PC-9 (cell line): ENCODE measurements at regions not wholly inside any gene's neighbourhood (a gene's known extent, or its start where the extent isn't known, plus 50 kb on each side); places are given as distances from the start of the nearest gene placed in this dataset.

Experiments used
- BruUV-seq: library from RNA; stranded (reverse); fragments of 400-500 nt; replicated peaks from 2 replicates; lab custom pipeline; 2021; lab: Mats Ljungman, UMichigan
- CTCF ChIA-PET: fragments of 300-600 bp; sonication (Branson Sonifier 250); formaldehyde crosslinking; loops from one replicate; lab custom pipeline; 2022; ENCODE audit warnings: antibody characterized with exemption; lab: Charles Lee
- POLR2A ChIA-PET: fragments of 300-600 bp; sonication (Branson Sonifier 250); formaldehyde crosslinking; loops from one replicate; lab custom pipeline; 2022; ENCODE audit warnings: antibody characterized with exemption; ENCODE audit not compliant: unreplicated experiment; lab: Charles Lee
- DNase-seq, 2 experiments: peaks; one replicate each; pipeline versions ENCODE4 v3.0.0 to v3.0.0-alpha.2; 2015 to 2022; ENCODE audit warnings: mixed read lengths in 1 of 2
- H2AFZ ChIP-seq: fragments of 200-600 bp; sonication (generic); 2 replicates; pipeline ENCODE4 v1.8.1; 2017; ENCODE audit warnings: antibody characterized with exemption
- H3F3A ChIP-seq: fragments of 200-600 bp; sonication (generic); 2 replicates; pipeline ENCODE4 v1.8.1; 2017; ENCODE audit warnings: antibody characterized with exemption, mild to moderate bottlenecking, low read depth; ENCODE audit not compliant: insufficient read depth
- H3K27ac ChIP-seq: fragments of 200-600 bp; sonication (generic); 2 replicates; pipeline ENCODE4 v1.6.1; 2016; ENCODE audit warnings: mixed run types
- H3K27me3 ChIP-seq: fragments of 200-600 bp; sonication (generic); 2 replicates; pipeline ENCODE4 v1.6.1; 2016; ENCODE audit warnings: low read depth, mixed run types; ENCODE audit not compliant: insufficient read depth
- H3K36me3 ChIP-seq: fragments of 200-600 bp; sonication (generic); 2 replicates; pipeline ENCODE4 v1.6.1; 2016; ENCODE audit warnings: low read depth, mixed run types
- H3K4me1 ChIP-seq: fragments of 200-600 bp; sonication (generic); replicated peaks from 2 replicates; pipeline ENCODE4 v1.6.1; 2016; ENCODE audit warnings: mixed run types; ENCODE audit not compliant: insufficient read depth
- H3K4me2 ChIP-seq: fragments of 200-600 bp; sonication (generic); 2 replicates; pipeline ENCODE4 v1.6.1; 2017; ENCODE audit warnings: mixed run types
- H3K4me3 ChIP-seq: fragments of 200-600 bp; sonication (generic); 2 replicates; pipeline ENCODE4 v1.6.1; 2016; ENCODE audit warnings: mixed run types
- H3K79me2 ChIP-seq: fragments of 200-600 bp; sonication (generic); 2 replicates; pipeline ENCODE4 v1.6.1; 2017; ENCODE audit warnings: low read depth, mixed run types
- H3K9me2 ChIP-seq: fragments of 200-600 bp; sonication (generic); 2 replicates; pipeline ENCODE4 v1.8.1; 2017; ENCODE audit warnings: mild to moderate bottlenecking; ENCODE audit not compliant: insufficient read depth
- H3K9me3 ChIP-seq: fragments of 200-600 bp; sonication (generic); 2 replicates; pipeline ENCODE4 v1.8.1; 2016; ENCODE audit warnings: low read depth; ENCODE audit not compliant: insufficient read depth
- H4K20me1 ChIP-seq: fragments of 200-600 bp; sonication (generic); 2 replicates; pipeline ENCODE4 v1.8.1; 2017; ENCODE audit not compliant: insufficient read depth
- EZH2 ChIP-seq: fragments of 200-600 bp; sonication (generic); IDR thresholded peaks from 2 replicates; pipeline ENCODE4 v1.8.0; 2017; ENCODE audit warnings: antibody characterized with exemption, low read depth
- intact Hi-C: fragments of 100-400 bp; cut with micrococcal nuclease; formaldehyde crosslinking; loops from one replicate; pipeline ENCODE4 v1.10.0; 2022; ENCODE audit not compliant: unreplicated experiment
- TF ChIP-seq, protein P1 (sequence below): fragments of 200-600 bp; sonication (generic); conservative IDR thresholded peaks from 2 replicates; pipeline ENCODE4 v1.6.1; 2017; ENCODE audit warnings: mixed run types, antibody characterized with exemption, mild to moderate bottlenecking, moderate library complexity

DNA sequence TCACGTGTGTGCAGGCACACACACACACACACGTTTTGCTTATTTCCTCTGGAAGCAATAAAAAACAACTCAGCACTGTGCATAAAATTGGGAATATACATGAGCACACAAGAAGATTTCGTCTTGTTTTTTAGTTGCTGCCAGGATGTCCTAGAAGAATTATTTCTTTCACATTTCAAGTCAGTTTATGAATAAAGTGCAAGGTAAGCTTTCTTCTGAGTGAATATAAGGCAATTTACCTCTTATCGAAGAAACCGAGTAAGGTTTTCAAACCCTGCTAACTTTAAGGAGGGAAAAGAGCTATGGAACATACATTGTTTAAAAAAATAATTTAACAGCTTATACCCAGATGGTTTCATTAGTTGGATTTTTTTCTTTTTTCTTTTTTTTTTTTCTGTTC is 855.4 kb upstream of the NR2F2 start:
- Histone ChIP-seq H3K79me2 (no peaks in the 10 kb centered on the region), H4K20me1 (no peaks in the 10 kb centered on the region), H2AFZ (no peak overlapping the region), H3K4me3 (no peak overlapping the region), H3K9me3 (no peaks in the 10 kb centered on the region), H3K9me2 (no peaks in the 10 kb centered on the region), H3K27ac (no peak overlapping the region), H3K4me2 (no peak overlapping the region), H3K4me1 (no peaks in the 10 kb centered on the region), H3K27me3 (no peaks in the 10 kb centered on the region), H3F3A (no peaks in the 10 kb centered on the region), H3K36me3 (no peaks in the 10 kb centered on the region)
- TF ChIP-seq, protein P1, sequence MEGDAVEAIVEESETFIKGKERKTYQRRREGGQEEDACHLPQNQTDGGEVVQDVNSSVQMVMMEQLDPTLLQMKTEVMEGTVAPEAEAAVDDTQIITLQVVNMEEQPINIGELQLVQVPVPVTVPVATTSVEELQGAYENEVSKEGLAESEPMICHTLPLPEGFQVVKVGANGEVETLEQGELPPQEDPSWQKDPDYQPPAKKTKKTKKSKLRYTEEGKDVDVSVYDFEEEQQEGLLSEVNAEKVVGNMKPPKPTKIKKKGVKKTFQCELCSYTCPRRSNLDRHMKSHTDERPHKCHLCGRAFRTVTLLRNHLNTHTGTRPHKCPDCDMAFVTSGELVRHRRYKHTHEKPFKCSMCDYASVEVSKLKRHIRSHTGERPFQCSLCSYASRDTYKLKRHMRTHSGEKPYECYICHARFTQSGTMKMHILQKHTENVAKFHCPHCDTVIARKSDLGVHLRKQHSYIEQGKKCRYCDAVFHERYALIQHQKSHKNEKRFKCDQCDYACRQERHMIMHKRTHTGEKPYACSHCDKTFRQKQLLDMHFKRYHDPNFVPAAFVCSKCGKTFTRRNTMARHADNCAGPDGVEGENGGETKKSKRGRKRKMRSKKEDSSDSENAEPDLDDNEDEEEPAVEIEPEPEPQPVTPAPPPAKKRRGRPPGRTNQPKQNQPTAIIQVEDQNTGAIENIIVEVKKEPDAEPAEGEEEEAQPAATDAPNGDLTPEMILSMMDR = no peak
- TF ChIP-seq EZH2 = no peak
- ChIA-PET POLR2A (no interaction called here), CTCF (no interaction called here)
- BruUV-seq = no TSS peak
- intact Hi-C loops = no loop called here
- DNase-seq = no peak

DNA sequence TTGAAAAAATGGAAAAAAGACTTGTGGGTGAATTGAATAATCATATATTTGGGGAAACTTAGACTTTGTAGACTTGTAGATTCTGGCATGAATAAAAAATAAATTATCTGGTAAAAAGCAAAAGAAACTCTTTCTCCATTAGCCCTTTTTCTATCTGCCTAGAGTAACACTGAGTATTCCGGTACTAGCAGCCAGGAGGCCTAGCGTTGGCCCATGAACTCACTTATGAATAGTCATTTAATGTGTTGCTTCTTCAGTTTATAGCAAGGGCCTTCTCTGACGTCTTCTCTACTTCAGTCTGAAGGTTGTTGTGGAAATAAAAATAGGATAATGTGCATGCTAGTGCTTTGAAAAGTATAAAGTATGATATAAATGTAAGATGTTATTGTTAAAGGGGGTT is 851.2 kb upstream of the NR2F2 start:
- ChIA-PET POLR2A (interaction anchor here (0.7 kb wide), 1 partner anchor 880 kb away, joined by 4 read pairs; no protein-coding TSS in a partner anchor), CTCF (no interaction called here)
- no peak overlapping the region for H3K4me2 ChIP-seq
- H3K9me3 ChIP-seq = no peaks in the 10 kb centered on the region
- BruUV-seq = no TSS peak
- no peaks in the 10 kb centered on the region for H3K9me2 ChIP-seq
- DNase-seq = no peak
- no peaks in the 10 kb centered on the region for H3K4me1 ChIP-seq
- H3K79me2 ChIP-seq = no peaks in the 10 kb centered on the region
- no peak overlapping the region for H2AFZ ChIP-seq
- H3K27ac ChIP-seq = no peak overlapping the region
- no peak overlapping the region for H3K4me3 ChIP-seq
- H4K20me1 ChIP-seq = no peaks in the 10 kb centered on the region
- H3F3A ChIP-seq = no peaks in the 10 kb centered on the region
- intact Hi-C loops = no loop called here
- TF ChIP-seq, protein P1 = no peak
- TF ChIP-seq EZH2 = no peak
- H3K36me3 ChIP-seq = no peaks in the 10 kb centered on the region
- no peaks in the 10 kb centered on the region for H3K27me3 ChIP-seq

DNA sequence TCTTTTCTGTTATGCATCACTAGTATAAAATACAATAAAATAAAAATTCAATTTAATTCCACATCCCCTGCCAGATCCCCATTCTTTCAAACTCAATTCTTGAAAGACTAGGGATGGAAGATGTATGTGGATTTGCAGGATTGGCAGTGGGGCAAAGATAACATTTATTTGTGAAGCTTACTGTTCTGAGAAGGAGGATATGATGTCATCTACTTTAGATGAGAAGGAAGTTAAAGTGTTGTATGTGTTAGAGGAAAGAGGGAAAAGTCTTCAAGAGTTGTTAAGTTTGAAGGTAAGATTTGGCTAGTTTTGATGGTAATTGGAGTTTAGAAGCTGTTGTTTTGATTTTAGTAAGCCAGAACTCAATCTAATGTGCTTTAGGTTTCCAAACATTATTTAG is 845.1 kb upstream of the NR2F2 start:
- POLR2A ChIA-PET = no interaction called here
- no peaks in the 10 kb centered on the region for H3K36me3 ChIP-seq
- H3K4me2 ChIP-seq = no peak overlapping the region
- intact Hi-C loops = no loop called here
- H3K9me2 ChIP-seq = no peaks in the 10 kb centered on the region
- no peak overlapping the region; the same call in 1 of the 2 replicates for H2AFZ ChIP-seq
- H3F3A ChIP-seq = no peaks in the 10 kb centered on the region
- CTCF ChIA-PET = no interaction called here
- TF ChIP-seq, protein P1 = no peak
- TF ChIP-seq EZH2 = no peak
- H3K27me3 ChIP-seq = no peaks in the 10 kb centered on the region
- H3K4me3 ChIP-seq = no peak overlapping the region
- DNase-seq = no peak
- no peaks in the 10 kb centered on the region for H3K9me3 ChIP-seq
- no peaks in the 10 kb centered on the region for H4K20me1 ChIP-seq
- no peaks in the 10 kb centered on the region for H3K4me1 ChIP-seq
- no peaks in the 10 kb centered on the region for H3K79me2 ChIP-seq
- no TSS peak for BruUV-seq
- no peak overlapping the region for H3K27ac ChIP-seq
